ENCODE measurements at regions not wholly inside any gene's neighbourhood (a gene's known extent, or its start where the extent isn't known, plus 50 kb on each side); places are given as distances from the start of the nearest gene placed in this dataset.

GRCh38 chr21:31500982-31501381, 156.9 kb upstream of the TIAM1 start:
- H3K4me3 ChIP-seq (ENCODE audit: low read length), result no peak overlapping the region
- DNase-seq (ENCODE audit: low read depth), result no peak
- no peak for TF ChIP-seq CTCF (conservative IDR thresholded peaks at IDR 0.05; ENCODE audit: low read length)

- no peak overlapping the region for H3K4me3 ChIP-seq (ENCODE audit: low read length)
- DNase-seq (ENCODE audit: low read depth), result no peak
- TF ChIP-seq CTCF (conservative IDR thresholded peaks at IDR 0.05; ENCODE audit: low read length), result no peak
These were observed 156.0 kb upstream of the TIAM1 start for GRCh38 chr21:31500071-31500470.

- no peak for TF ChIP-seq CTCF (conservative IDR thresholded peaks at IDR 0.05; ENCODE audit: low read length)
- no peak for DNase-seq (ENCODE audit: low read depth)
- no peak overlapping the region for H3K4me3 ChIP-seq (ENCODE audit: low read length)
These were observed 154.9 kb upstream of the TIAM1 start for GRCh38 chr21:31498985-31499384.

DNA sequence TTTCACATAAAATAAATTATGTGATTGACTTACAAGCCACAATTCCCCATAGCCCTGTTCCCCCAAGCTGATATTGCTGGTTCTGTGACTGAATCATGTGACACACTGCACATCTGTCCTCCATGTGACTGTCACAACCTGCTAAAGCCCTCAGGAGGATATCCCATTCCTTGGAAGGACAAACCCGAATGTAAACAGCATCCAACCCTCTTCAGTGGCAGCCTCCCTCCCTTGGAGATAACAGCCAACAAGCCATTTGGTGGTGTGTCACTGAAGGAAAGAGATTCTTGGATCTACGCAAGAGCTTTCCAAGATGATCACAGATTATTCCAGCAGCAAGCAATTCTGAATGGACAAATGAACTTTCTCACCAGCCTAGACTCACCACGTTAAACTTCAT, 153.9 kb upstream of the TIAM1 start:
- no peak for TF ChIP-seq CTCF (conservative IDR thresholded peaks at IDR 0.05; ENCODE audit: low read length)
- no peak for DNase-seq (ENCODE audit: low read depth)
- H3K4me3 ChIP-seq (ENCODE audit: low read length), result no peak overlapping the region

DNA sequence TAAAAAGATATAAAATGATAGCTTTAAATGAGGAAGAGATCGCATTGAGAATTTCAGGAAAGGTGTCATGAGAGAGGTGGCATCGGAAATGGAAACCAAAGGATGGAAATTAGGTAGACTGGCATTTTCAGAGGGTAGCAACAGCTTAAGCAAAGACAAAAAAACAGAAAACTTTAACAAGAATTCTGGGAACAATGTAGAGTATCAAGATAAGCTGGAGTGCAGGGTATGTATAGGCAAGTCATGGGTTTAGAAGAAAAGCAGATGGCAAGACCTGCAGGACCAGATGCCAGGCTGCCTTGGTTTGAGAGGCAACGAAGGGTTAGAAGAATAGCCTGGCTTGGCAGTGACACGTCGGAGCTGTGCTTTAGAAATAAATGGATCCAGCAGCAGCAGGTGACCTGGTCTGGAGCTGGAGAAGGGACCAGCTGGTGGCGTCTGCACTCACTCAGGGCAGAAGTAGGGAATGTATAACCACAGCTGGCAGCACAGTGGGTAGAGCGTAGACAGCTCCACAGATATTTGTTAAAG, 149.4 kb upstream of the TIAM1 start:
- no peak for TF ChIP-seq CTCF (conservative IDR thresholded peaks at IDR 0.05; ENCODE audit: low read length)
- H3K4me3 ChIP-seq (ENCODE audit: low read length), result no peak overlapping the region
- DNase-seq (ENCODE audit: low read depth), result no peak

DNA sequence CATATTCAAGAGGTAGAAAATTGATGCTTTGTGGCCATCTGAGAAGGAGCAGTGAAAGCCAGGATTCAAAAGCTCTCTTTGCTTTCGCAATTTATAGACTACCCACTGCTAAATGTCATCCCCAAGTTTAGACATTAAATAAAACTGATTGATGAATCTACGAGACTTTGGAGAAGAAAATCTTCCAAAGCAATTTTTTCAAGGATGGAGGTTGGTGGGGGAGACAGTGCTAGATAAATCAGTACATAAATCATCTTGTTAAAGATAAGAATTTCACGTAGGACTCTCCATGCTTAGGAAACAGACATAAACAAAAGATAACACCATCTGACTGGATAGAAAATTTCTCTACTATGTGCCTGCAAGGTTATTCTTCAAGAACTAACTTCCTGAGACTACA, 147.6 kb upstream of the TIAM1 start:
- DNase-seq (ENCODE audit: low read depth), result no peak
- no peak for TF ChIP-seq CTCF (conservative IDR thresholded peaks at IDR 0.05; ENCODE audit: low read length)
- H3K4me3 ChIP-seq (ENCODE audit: low read length), result no peak overlapping the region

DNA sequence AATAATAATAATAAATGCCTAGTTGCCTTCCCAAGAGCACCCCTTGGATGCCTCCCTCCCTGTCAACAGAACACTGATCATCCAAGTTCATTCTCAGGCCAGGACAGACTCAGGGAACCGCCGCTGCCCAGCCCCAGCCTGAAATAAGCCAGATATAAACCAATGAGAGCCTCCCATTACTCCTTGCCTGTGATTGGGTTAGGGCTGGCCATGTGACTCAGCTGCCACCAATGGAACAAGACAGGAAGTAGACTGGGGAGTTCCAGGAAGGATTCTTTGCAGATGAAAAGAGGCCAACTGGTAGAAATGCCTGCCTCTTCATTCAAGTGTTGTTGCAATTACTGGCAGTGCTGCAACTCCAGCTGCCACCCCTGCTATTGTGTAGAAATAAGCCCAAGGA, 146.4 kb upstream of the TIAM1 start:
- no peak overlapping the region for H3K4me3 ChIP-seq (ENCODE audit: low read length)
- DNase-seq (ENCODE audit: low read depth), result no peak
- TF ChIP-seq CTCF (conservative IDR thresholded peaks at IDR 0.05; ENCODE audit: low read length), result no peak
